Aorta (tissue), 5 donors: ENCODE measurements at regions not wholly inside any gene's neighbourhood (a gene's known extent, or its start where the extent isn't known, plus 50 kb on each side); places are given as distances from the start of the nearest gene placed in this dataset.

Source experiments
- ATAC-seq: fragments of 200-7000 bp; cut with Tn5 transposase; one replicate; pipeline ENCODE4 v1.9.1; 2022; ENCODE audit warnings: moderate library complexity; ENCODE audit not compliant: low FRiP score
- DNase-seq, 2 donors: peaks; one replicate each; pipeline ENCODE4 v3.0.0-alpha.2; 2020
- H3K27ac ChIP-seq, 2 donors: one replicate each; pipeline ENCODE4 v1.5.1; 2013; ENCODE audit warnings: low read length in 2 of 2, mild to moderate bottlenecking in 2 of 2, moderate library complexity in 2 of 2, control low read depth in 1 of 2, inconsistent platforms in 1 of 2, low read depth in 1 of 2
- H3K27me3 ChIP-seq, 2 donors: one replicate each; pipeline ENCODE4 v1.6.1; 2013; ENCODE audit warnings: control low read depth in 1 of 2, low read length in 1 of 2, mild to moderate bottlenecking in 1 of 2, moderate library complexity in 1 of 2; ENCODE audit not compliant: insufficient read depth in 2 of 2, control insufficient read depth in 1 of 2
- H3K36me3 ChIP-seq, 2 donors: one replicate each; pipeline ENCODE4 v1.6.1; 2013; ENCODE audit warnings: control low read depth in 1 of 2, low read length in 1 of 2, mild to moderate bottlenecking in 1 of 2; ENCODE audit not compliant: insufficient read depth in 2 of 2, control insufficient read depth in 1 of 2
- H3K4me1 ChIP-seq, 2 donors: one replicate each; pipeline ENCODE4 v1.6.1; 2013; ENCODE audit warnings: low read length in 2 of 2, control low read depth in 1 of 2, mild to moderate bottlenecking in 1 of 2, moderate library complexity in 1 of 2; ENCODE audit not compliant: insufficient read depth in 2 of 2, control insufficient read depth in 1 of 2
- H3K4me3 ChIP-seq, 2 donors: one replicate each; pipeline ENCODE4 v1.5.1; 2013; ENCODE audit warnings: low read length in 2 of 2, control low read depth in 1 of 2, mild to moderate bottlenecking in 1 of 2
- H3K9me3 ChIP-seq: one replicate; pipeline ENCODE4 v1.6.1; 2013; ENCODE audit warnings: mild to moderate bottlenecking, low read length; ENCODE audit not compliant: control insufficient read depth
- WGBS, 2 donors: extraction: QIAGEN DNeasy Blood & Tissue Kit; methylation state at CpG; one replicate each; pipeline ENCODE4 v1.1.7; 2013; 5-methylcytosine and 5-hydroxymethylcytosine counted together
- intact Hi-C, 2 donors: fragments of 100-400 bp; cut with DNase I; formaldehyde crosslinking; loops; one replicate each; pipeline versions ENCODE4 v1.14.2 to v1.15.0; 2022
- donor health status: healthy with polysubstance abuse.
- donor health status: Bipolar disorder and iron deficiency.
- donor health status: DM: no; HTN: no; CAD: no.
- donor health status: DM: no; HTN: no; CAD: no.
- donor health status: DM: yes; HTN: yes; CAD: no.

DNA sequence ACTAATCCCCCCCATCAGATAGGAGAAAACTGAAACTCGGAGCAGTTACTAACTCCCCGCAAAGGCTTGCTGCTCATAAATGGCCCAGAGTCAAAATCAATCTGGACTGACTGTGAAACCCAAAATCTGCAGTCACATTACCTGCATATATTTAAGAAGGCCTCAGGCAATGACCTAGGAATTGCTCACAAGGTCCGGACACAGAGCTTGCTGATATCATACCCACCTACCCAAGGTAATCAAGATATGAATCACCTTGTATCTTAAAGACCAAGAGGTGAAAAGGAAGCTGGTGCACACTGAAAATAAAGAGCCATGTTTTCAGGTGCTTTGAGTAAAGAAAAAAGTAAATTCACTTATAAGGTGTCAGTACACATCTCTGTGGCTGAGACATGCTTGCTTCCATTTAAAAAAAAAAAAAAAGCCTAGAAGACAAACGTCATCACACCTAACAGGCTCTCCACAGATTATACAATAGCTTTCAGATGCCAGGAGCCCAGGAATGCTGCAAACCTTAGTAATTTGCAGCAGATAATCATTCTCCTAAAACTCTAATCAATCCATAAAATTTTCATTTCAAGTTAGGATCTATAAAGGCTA, 195.4 kb downstream of the ZEB2 start:
- H3K9me3 ChIP-seq = no peaks in the 10 kb centered on the region
- DNase-seq = no peak
- H3K4me3 ChIP-seq = no peak overlapping the region
- H3K36me3 ChIP-seq = no peaks in the 10 kb centered on the region
- intact Hi-C loops = no loop called here
- H3K27me3 ChIP-seq = no peaks in the 10 kb centered on the region
- ATAC-seq = no peak
- H3K27ac ChIP-seq = no peak overlapping the region
- 90% methylated on average over 4 of the region's 4 CpGs for WGBS, 2 donors
- peaks cover 0 to 7% of the 10 kb centered on the region in 2 donors for H3K4me1 ChIP-seq

DNA sequence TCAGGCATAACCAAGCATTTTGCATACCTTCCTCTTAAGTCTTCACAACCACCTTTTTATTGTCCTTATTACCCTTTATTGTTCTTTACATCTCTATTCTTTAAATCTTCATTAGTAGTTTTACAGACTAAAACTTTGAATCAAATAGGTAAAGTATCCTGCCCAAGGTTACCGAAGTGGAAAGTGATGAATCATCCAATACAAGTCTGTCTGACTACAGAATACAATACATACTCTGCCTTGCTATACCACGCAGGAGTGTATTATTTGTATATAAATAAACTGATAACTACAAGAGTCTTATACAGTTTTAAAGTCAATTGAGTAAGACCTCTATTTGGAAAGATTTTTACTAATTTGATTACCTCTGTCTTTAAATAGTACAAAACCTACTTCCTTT, 196.0 kb downstream of the ZEB2 start:
- ATAC-seq (no peak), DNase-seq (no peak)
- Histone ChIP-seq H3K9me3 (no peaks in the 10 kb centered on the region), H3K4me1 (peaks cover 0 to 7% of the 10 kb centered on the region in 2 donors), H3K27ac (no peak overlapping the region), H3K4me3 (no peak overlapping the region), H3K27me3 (no peaks in the 10 kb centered on the region), H3K36me3 (no peaks in the 10 kb centered on the region)
- WGBS, 2 donors = 91 to 98% methylated on average over 2 of the region's 2 CpGs
- intact Hi-C loops = no loop called here

GRCh38 chr2:144322379-144322778, 197.5 kb downstream of the ZEB2 start:
- WGBS, 2 donors = 84 to 88% methylated on average over 2 of the region's 2 CpGs
- ATAC-seq = no peak

GRCh38 chr2:144320491-144320890, 199.4 kb downstream of the ZEB2 start:
- Histone ChIP-seq H3K27me3 (no peaks in the 10 kb centered on the region), H3K36me3 (peaks cover 0 to 1% of the 10 kb centered on the region in 2 donors), H3K27ac (peak overlapping the region; percentile 30 to 48), H3K4me3 (no peak overlapping the region), H3K4me1 (peaks cover 2 to 7% of the 10 kb centered on the region in 2 donors), H3K9me3 (no peaks in the 10 kb centered on the region)
- intact Hi-C loops = no loop called here
- no peak for ATAC-seq
- WGBS, 2 donors = 6 to 7% methylated on average over 1 of the region's 1 CpG
- peak in 1 of 2 donors; percentile 50 for DNase-seq

More at GRCh38 chr2:144322379-144322778, 197.5 kb downstream of the ZEB2 start:
- Histone ChIP-seq H3K27ac (no peak overlapping the region), H3K27me3 (no peaks in the 10 kb centered on the region), H3K4me3 (no peak overlapping the region), H3K9me3 (no peaks in the 10 kb centered on the region), H3K4me1 (peaks cover 0 to 7% of the 10 kb centered on the region in 2 donors), H3K36me3 (no peaks in the 10 kb centered on the region)
- intact Hi-C loops = no loop called here
- no peak for DNase-seq

DNA sequence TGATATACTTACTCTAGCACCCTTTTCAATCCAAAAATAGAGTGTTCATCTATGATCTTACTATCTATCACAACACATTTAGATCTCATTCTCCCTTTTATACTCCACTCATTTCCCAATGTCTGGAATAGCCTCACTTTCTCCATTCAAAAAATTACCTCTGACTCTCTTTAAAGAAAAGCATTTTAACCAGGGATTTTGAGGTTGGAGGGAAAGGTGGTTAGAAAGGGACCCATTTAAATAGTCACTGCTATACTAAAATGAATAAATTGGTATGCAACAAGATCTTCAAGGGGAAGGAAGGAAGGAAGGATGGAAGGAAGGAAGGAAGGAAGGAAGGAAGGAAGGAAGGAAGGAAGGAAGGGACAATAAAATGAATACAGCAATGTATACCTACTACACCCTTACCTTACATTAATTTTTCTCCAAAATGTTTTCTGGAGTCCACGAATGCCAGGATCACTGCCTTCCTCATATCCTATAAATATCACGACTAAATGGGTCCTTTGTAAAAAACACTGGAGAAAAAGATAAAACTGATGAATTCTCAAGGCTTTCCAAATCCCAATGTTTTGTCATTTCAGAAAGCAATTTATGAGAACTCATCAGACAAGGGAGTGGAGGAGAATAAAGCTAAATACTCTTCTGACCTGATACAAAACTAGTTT, 202.7 kb downstream of the ZEB2 start:
- intact Hi-C loops = no loop called here
- ATAC-seq = no peak

DNA sequence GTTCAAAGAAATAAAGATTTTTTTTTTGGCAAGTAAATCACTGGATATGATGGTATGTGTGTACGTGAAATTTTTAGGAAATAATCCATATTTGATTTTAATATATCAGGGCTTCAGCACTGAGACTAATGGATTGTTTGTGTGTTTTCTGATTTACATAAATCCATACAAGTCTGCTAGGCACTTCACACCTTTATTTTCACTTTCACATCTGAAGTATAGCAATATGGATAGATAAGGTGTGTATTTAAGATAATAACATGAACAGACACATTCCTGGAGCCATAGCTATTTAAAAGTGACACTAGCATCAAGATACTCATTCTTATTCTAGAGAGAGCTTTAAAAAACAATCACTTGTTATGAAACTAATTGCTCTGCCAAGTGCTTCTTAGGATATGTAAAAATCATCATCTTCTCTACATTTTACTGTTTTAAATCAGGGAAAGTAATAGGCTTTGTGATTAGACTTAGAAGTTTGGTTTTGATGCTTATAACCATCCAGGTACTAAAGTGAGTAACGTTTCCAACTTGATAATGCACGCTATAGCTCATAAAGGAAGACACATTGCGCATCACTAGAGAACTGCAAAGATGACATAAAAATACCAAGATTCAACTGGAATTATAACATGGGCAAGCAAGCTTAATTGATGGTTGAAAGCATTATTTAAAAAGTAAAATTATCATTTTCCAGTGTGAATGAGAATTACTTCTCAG, 208.9 kb downstream of the ZEB2 start:
- Histone ChIP-seq H3K9me3 (no peaks in the 10 kb centered on the region), H3K27me3 (no peaks in the 10 kb centered on the region), H3K36me3 (peaks cover 0 to 1% of the 10 kb centered on the region in 2 donors), H3K27ac (no peak overlapping the region), H3K4me3 (no peak overlapping the region), H3K4me1 (peaks cover 0 to 2% of the 10 kb centered on the region in 2 donors)
- 94 to 98% methylated on average over 4 of the region's 4 CpGs for WGBS, 2 donors
- no peak for ATAC-seq
- intact Hi-C loops = no loop called here
- no peak for DNase-seq

More for the DNA sequence above, 202.7 kb downstream of the ZEB2 start:
- no peak for DNase-seq
- no peak overlapping the region for H3K27ac ChIP-seq
- H3K4me3 ChIP-seq = no peak overlapping the region
- no peaks in the 10 kb centered on the region for H3K27me3 ChIP-seq
- H3K4me1 ChIP-seq = peaks cover 2 to 7% of the 10 kb centered on the region in 2 donors
- WGBS, 2 donors = 91 to 96% methylated on average over 2 of the region's 2 CpGs
- peaks cover 0 to 1% of the 10 kb centered on the region in 2 donors for H3K36me3 ChIP-seq
- no peaks in the 10 kb centered on the region for H3K9me3 ChIP-seq

DNA sequence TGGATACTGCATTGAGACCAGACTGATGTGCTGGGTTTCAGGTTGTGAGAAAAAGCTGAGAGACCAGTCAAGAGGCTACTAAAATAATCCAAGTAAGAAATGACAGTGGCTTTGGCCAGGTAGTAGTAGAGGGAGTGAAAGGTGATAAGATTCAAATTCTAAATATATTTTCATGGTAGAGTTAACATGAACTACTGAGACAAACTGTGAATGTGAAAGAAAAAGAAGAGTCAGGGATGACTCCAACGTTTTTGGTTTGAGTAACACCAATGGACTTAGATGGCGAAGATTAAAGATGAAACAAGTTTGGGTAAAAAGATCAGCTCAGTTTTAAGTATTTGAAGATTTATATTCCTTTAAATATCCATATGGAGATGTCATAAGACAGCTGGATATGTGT, 209.4 kb downstream of the ZEB2 start:
- Histone ChIP-seq H3K9me3 (no peaks in the 10 kb centered on the region), H3K36me3 (no peaks in the 10 kb centered on the region), H3K4me3 (no peak overlapping the region), H3K27me3 (no peaks in the 10 kb centered on the region), H3K27ac (no peak overlapping the region), H3K4me1 (no peaks in the 10 kb centered on the region)
- DNase-seq (no peak), ATAC-seq (no peak)
- intact Hi-C loops = no loop called here
- 89% methylated on average over 2 of the region's 2 CpGs for WGBS, 2 donors

DNA sequence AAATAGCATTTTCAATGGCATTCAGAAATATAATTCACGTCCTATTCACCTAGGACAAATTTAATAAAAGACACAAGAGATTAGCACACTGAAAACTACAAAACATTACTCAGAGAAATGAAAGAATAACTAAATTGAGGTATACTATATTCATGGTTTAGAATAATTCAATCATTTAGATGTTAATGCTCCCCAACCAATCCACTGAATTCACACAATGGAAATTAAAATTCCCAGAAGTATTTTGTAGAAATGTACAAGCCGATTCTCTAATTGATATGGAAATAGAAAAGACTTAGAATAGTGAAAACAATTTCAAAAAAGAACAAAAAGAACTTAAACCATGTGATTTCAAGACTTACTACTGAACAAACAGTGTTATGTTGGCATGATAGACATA, 212.2 kb downstream of the ZEB2 start:
- H3K36me3 ChIP-seq = no peaks in the 10 kb centered on the region
- intact Hi-C loops = no loop called here
- WGBS, 2 donors = 96 to 97% methylated on average over 2 of the region's 2 CpGs
- no peaks in the 10 kb centered on the region for H3K27me3 ChIP-seq
- no peak overlapping the region for H3K4me3 ChIP-seq
- DNase-seq = no peak
- H3K9me3 ChIP-seq = no peaks in the 10 kb centered on the region
- no peak for ATAC-seq
- no peaks in the 10 kb centered on the region for H3K4me1 ChIP-seq
- no peak overlapping the region for H3K27ac ChIP-seq
